HepG2 (cell line): ENCODE measurements at regions not wholly inside any gene's neighbourhood (a gene's known extent, or its start where the extent isn't known, plus 50 kb on each side); places are given as distances from the start of the nearest gene placed in this dataset.

Source experiments
- AHR ChIP-seq: IDR thresholded peaks from 2 replicates; pipeline ENCODE4 v1.6.1; 2018; ENCODE audit warnings: missing genetic modification reagents, missing compliant biosample characterization
- ATF1 ChIP-seq: IDR thresholded peaks from 2 replicates; pipeline ENCODE4 v1.6.1; 2016; ENCODE audit warnings: mild to moderate bottlenecking, control low read depth
- CEBPB ChIP-seq: IDR thresholded peaks from 2 replicates; pipeline ENCODE4 v1.6.1; 2011; ENCODE audit warnings: low read depth, low read length, improper control_type of control experiment, borderline replicate concordance
- DZIP1 ChIP-seq: sonication (generic); formaldehyde crosslinking; IDR thresholded peaks from 2 replicates; pipeline ENCODE4 v1.5.0; 2020; ENCODE audit warnings: mild to moderate bottlenecking, missing genetic modification reagents
- FOXJ3 ChIP-seq: sonication (generic); formaldehyde crosslinking; IDR thresholded peaks from 2 replicates; pipeline ENCODE4 v1.4.0; 2020; ENCODE audit warnings: missing genetic modification reagents, mild to moderate bottlenecking, borderline replicate concordance
- HOXA3 ChIP-seq: sonication (generic); formaldehyde crosslinking; IDR thresholded peaks from 2 replicates; pipeline ENCODE4 v1.5.0; 2020; ENCODE audit warnings: missing genetic modification reagents
- MEIS2 ChIP-seq: sonication (generic); formaldehyde crosslinking; IDR thresholded peaks from 2 replicates; pipeline ENCODE4 v1.9.0; 2021; ENCODE audit warnings: mild to moderate bottlenecking, missing genetic modification reagents
- PAXIP1 ChIP-seq: sonication (generic); formaldehyde crosslinking; conservative IDR thresholded peaks from 2 replicates; pipeline ENCODE4 v1.4.0; 2020; ENCODE audit warnings: mild to moderate bottlenecking, missing genetic modification reagents, moderate library complexity
- PHF5A ChIP-seq: IDR thresholded peaks from one replicate; pipeline ENCODE4 v1.6.1; 2018; ENCODE audit warnings: low read depth, missing genetic modification reagents; ENCODE audit not compliant: unreplicated experiment
- PRPF4 ChIP-seq: fragments of 200-400 bp; formaldehyde crosslinking; IDR thresholded peaks from 2 replicates; pipeline ENCODE4 v1.6.1; 2016; ENCODE audit warnings: low read length, low read depth; ENCODE audit not compliant: poor library complexity, severe bottlenecking
- RAD21 ChIP-seq: fragments of 450-650 bp; formaldehyde crosslinking; IDR thresholded peaks from 2 replicates; pipeline ENCODE4 v1.5.0; 2020; ENCODE audit warnings: mild to moderate bottlenecking
- RAD51 ChIP-seq: fragments of 450-650 bp; IDR thresholded peaks from 2 replicates; pipeline ENCODE4 v1.6.1; 2016; ENCODE audit warnings: borderline replicate concordance
- RBFOX2 ChIP-seq: fragments of 200-400 bp; formaldehyde crosslinking; IDR thresholded peaks from 2 replicates; pipeline ENCODE4 v1.6.1; 2017; ENCODE audit warnings: low read depth, mild to moderate bottlenecking, low read length
- STAT5B ChIP-seq: sonication (generic); formaldehyde crosslinking; IDR thresholded peaks from 2 replicates; pipeline ENCODE4 v1.4.0; 2020; ENCODE audit warnings: missing genetic modification reagents
- STAT6 ChIP-seq: sonication (generic); formaldehyde crosslinking; IDR thresholded peaks from 2 replicates; pipeline ENCODE4 v1.4.0; 2020; ENCODE audit warnings: missing genetic modification reagents, mild to moderate bottlenecking, borderline replicate concordance
- TEF ChIP-seq: sonication (generic); formaldehyde crosslinking; IDR thresholded peaks from 2 replicates; pipeline ENCODE4 v1.5.0; 2020; ENCODE audit warnings: missing genetic modification reagents
- ZBTB14 ChIP-seq: sonication (generic); formaldehyde crosslinking; IDR thresholded peaks from 2 replicates; pipeline ENCODE4 v1.4.0; 2020; ENCODE audit warnings: missing genetic modification reagents
- ZNF224 ChIP-seq: sonication (generic); formaldehyde crosslinking; IDR thresholded peaks from 2 replicates; pipeline ENCODE4 v1.5.0; 2020; ENCODE audit warnings: mild to moderate bottlenecking, missing genetic modification reagents
- ZNF790 ChIP-seq: sonication (generic); formaldehyde crosslinking; IDR thresholded peaks from 2 replicates; pipeline ENCODE4 v1.8.0; 2022; ENCODE audit warnings: missing genetic modification reagents, mild to moderate bottlenecking, borderline replicate concordance

GRCh38 chr20:52060794-52061714, 130.5 kb downstream of the ZFP64 start (continued):
- TF ChIP-seq DZIP1 (no peak), STAT6 (CRISPR knock-in tag) (no peak), PHF5A (CRISPR knock-in tag) (no peak), RAD21 (CRISPR knock-in tag) (peak; percentile 82), ATF1 (CRISPR knock-in tag) (no peak), MEIS2 (CRISPR knock-in tag) (peak; percentile 63; the same call in 1 of the 2 replicates), ZBTB14 (CRISPR knock-in tag) (no peak), RBFOX2 (no peak), FOXJ3 (no peak), HOXA3 (CRISPR knock-in tag) (peak; percentile 34; the same call in 1 of the 2 replicates), ZNF224 (CRISPR knock-in tag) (no peak), PRPF4 (no peak), ZNF790 (CRISPR knock-in tag) (no peak), PAXIP1 (CRISPR knock-in tag) (no peak), RAD51 (no peak), AHR (CRISPR knock-in tag) (no peak), CEBPB (no peak), TEF (CRISPR knock-in tag) (no peak), STAT5B (CRISPR knock-in tag) (no peak)
